Cardiac muscle cell (in vitro differentiated cells and primary cell): ENCODE measurements at regions not wholly inside any gene's neighbourhood (a gene's known extent, or its start where the extent isn't known, plus 50 kb on each side); places are given as distances from the start of the nearest gene placed in this dataset.

Experiments
- DNase-seq, 2 donors: peaks; one replicate each; pipeline versions ENCODE4 v3.0.0 to v3.0.0-alpha.2; 2010 to 2017; ENCODE audit warnings: low read depth in 1 of 2, low spot score in 1 of 2
- H3K27ac ChIP-seq: fragments of 200-600 bp; sonication (generic); 2 replicates; pipeline ENCODE4 v1.5.1; 2016
- H3K27me3 ChIP-seq: fragments of 200-600 bp; sonication (generic); 2 replicates; pipeline ENCODE4 v1.6.0; 2016; ENCODE audit warnings: control low read depth
- H3K36me3 ChIP-seq: fragments of 200-600 bp; sonication (generic); 2 replicates; pipeline ENCODE4 v1.5.1; 2016; ENCODE audit warnings: control low read depth
- H3K4me1 ChIP-seq: fragments of 200-600 bp; sonication (generic); 2 replicates; pipeline ENCODE4 v1.8.1; 2017; ENCODE audit warnings: low read depth, mild to moderate bottlenecking, mixed run types
- H3K4me3 ChIP-seq: fragments of 200-600 bp; sonication (generic); 2 replicates; pipeline ENCODE4 v1.5.1; 2016; ENCODE audit warnings: mild to moderate bottlenecking
- H3K9me3 ChIP-seq: fragments of 200-600 bp; sonication (generic); 2 replicates; pipeline ENCODE4 v1.5.1; 2017; ENCODE audit warnings: low read depth, mild to moderate bottlenecking, control low read depth
- TF ChIP-seq, protein P1 (sequence below): IDR thresholded peaks from 2 replicates; pipeline ENCODE4 v1.5.1; 2012; ENCODE audit warnings: low read depth, mild to moderate bottlenecking, low read length

DNA sequence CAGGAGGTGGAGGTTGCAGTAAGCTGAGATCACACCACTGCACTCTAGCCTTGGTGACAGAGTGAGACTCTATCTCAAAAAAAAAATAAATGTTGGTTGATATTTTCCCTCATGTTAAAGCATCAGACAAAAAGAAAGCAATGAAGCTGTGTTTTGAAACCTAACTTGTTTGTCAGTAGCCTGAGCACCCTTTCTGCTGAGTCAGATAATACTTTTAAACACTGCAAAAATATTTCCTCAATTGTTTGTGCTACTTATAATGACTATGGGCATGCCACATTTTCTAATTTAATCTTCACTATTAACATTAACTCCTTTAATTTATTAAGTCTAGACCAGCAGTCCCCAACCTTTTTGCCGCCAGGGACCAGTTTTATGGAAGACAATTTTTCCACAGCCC is 236.3 kb upstream of the AGAP1 start:
- no peak for DNase-seq
- H3K9me3 ChIP-seq = no peaks in the 10 kb centered on the region
- no peaks in the 10 kb centered on the region for H3K4me1 ChIP-seq
- TF ChIP-seq, protein P1, sequence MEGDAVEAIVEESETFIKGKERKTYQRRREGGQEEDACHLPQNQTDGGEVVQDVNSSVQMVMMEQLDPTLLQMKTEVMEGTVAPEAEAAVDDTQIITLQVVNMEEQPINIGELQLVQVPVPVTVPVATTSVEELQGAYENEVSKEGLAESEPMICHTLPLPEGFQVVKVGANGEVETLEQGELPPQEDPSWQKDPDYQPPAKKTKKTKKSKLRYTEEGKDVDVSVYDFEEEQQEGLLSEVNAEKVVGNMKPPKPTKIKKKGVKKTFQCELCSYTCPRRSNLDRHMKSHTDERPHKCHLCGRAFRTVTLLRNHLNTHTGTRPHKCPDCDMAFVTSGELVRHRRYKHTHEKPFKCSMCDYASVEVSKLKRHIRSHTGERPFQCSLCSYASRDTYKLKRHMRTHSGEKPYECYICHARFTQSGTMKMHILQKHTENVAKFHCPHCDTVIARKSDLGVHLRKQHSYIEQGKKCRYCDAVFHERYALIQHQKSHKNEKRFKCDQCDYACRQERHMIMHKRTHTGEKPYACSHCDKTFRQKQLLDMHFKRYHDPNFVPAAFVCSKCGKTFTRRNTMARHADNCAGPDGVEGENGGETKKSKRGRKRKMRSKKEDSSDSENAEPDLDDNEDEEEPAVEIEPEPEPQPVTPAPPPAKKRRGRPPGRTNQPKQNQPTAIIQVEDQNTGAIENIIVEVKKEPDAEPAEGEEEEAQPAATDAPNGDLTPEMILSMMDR = no peak
- no peaks in the 10 kb centered on the region for H3K27me3 ChIP-seq
- H3K4me3 ChIP-seq = no peak overlapping the region
- H3K36me3 ChIP-seq = no peaks in the 10 kb centered on the region
- H3K27ac ChIP-seq = no peak overlapping the region

DNA sequence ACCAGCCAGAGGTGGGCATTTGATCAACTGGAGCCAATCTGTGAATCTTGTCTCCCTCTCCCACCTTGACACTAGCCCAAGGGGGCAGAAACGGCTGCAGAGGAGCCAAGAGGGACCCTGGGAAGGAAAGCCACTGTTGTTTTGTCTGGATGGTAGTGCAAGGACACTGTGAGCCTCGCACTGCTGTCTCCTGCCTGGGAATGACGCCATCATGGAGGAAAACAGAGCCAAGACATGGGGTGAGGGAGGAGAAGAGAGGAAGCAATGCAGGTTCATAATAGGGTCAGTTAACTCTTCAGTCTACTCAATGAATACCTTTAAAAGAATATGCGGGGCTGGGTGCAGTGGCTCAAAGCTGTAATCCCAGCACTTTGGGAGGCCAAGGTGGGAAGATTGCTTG is 231.1 kb upstream of the AGAP1 start:
- no peak overlapping the region for H3K27ac ChIP-seq
- H3K4me3 ChIP-seq = no peak overlapping the region
- DNase-seq = peak in 1 of 2 donors; percentile 41
- TF ChIP-seq, protein P1 = no peak
- no peaks in the 10 kb centered on the region for H3K9me3 ChIP-seq
- no peaks in the 10 kb centered on the region for H3K36me3 ChIP-seq
- H3K27me3 ChIP-seq = no peaks in the 10 kb centered on the region
- H3K4me1 ChIP-seq = no peaks in the 10 kb centered on the region

DNA sequence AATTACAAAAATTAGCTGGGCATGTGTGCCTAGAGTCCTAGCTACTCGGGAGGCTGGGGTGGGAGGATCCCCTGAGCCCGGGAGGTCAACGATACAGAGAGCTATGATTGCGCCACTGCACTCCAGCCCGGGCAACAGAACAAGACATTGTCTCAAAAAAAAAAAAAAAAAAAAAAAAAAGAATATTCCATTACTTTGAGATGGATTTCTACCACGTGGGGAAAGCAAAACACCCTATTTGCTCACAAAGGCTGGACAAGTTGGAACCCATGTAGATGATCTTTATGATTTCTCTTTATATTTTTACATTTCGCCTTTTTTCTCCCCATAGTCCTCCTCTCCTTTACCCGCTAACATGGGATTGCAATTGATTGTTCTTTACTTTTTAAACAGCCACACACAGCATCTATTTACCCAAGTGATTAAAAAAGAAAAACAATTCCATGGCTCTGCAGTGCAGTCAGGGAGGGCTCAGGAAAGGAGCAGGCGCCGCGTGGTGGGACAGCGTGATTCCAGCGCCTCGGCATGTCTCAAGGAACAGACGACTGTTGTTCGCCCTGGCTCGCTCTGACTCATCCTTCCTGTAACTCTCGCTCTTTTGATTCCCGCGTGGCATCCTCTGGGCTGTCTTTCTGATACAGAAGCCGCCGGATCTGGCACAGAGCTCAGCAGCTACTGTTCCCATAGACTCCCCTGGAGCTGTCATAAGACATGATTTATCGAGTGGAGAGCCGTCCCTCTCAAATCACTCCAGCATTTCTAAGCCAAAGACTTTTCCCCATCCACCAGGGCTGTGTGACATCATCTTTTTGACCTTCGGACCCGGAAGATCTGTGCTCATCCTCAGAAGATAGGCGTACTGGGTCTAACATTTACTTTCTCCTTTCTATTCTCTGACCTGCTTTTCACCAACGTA is 230.4 kb upstream of the AGAP1 start:
- Histone ChIP-seq H3K4me1 (no peaks in the 10 kb centered on the region), H3K36me3 (no peaks in the 10 kb centered on the region), H3K27me3 (no peaks in the 10 kb centered on the region), H3K4me3 (no peak overlapping the region), H3K9me3 (no peaks in the 10 kb centered on the region), H3K27ac (no peak overlapping the region)
- TF ChIP-seq, protein P1 = peak; percentile 6
- DNase-seq = peak in 1 of 2 donors; percentile 96

DNA sequence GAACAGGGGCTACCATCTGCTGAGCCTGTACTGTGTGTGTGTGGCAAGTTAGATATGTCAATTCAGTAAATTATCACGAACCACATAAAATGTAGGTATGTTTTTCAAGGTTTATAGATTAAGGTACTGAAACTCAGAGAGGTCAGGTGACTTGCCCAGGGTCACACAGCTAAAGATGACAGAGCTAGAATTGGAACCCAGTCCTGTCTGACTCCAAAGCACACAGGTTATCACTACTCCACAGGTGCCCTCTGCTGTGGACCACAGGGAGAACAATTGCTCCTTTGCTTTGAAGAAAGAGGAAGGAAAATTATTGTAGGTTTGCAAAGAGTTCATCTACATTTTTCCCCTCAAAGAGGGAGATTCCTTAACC is 229.7 kb upstream of the AGAP1 start:
- H3K9me3 ChIP-seq = no peaks in the 10 kb centered on the region
- H3K4me1 ChIP-seq = no peaks in the 10 kb centered on the region
- TF ChIP-seq, protein P1 = no peak
- no peak overlapping the region for H3K27ac ChIP-seq
- no peaks in the 10 kb centered on the region for H3K27me3 ChIP-seq
- DNase-seq = no peak
- H3K4me3 ChIP-seq = no peak overlapping the region
- H3K36me3 ChIP-seq = no peaks in the 10 kb centered on the region

DNA sequence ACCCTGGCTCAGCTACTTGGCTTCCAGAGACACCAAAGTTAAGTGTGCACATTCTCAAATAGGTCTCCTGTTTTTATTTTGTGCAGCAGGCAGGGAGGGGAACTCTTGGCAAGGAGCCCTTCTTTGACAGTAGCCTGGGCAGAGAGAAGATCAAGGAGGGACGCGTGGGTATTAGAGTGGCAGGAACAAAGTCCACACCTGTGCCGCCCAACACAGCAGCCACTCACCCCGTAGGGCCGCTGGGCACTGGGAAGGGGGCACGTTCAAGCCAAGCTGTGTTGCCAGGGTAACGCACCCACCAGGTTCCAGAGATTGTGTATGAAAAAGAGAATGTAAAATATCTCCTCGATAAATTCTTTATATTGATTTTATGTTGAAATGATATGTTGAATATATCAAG is 229.3 kb upstream of the AGAP1 start:
- TF ChIP-seq, protein P1 = no peak
- Histone ChIP-seq H3K27me3 (no peaks in the 10 kb centered on the region), H3K27ac (no peak overlapping the region), H3K4me1 (no peaks in the 10 kb centered on the region), H3K4me3 (no peak overlapping the region), H3K9me3 (no peaks in the 10 kb centered on the region), H3K36me3 (no peaks in the 10 kb centered on the region)
- DNase-seq = no peak
